Kidney epithelial cell (primary cell): ENCODE measurements at regions not wholly inside any gene's neighbourhood (a gene's known extent, or its start where the extent isn't known, plus 50 kb on each side); places are given as distances from the start of the nearest gene placed in this dataset.

Experiments
- DNase-seq: peaks from one replicate; pipeline ENCODE4 v3.0.0-alpha.2; 2010; ENCODE audit warnings: low read depth
- H3K27me3 ChIP-seq: 2 replicates; pipeline ENCODE4 v1.6.0; 2011; ENCODE audit warnings: low read length; ENCODE audit not compliant: control insufficient read depth, insufficient read depth
- H3K36me3 ChIP-seq: 2 replicates; pipeline ENCODE4 v1.5.1; 2011; ENCODE audit warnings: low read length; ENCODE audit not compliant: control insufficient read depth, insufficient read depth
- H3K4me3 ChIP-seq: 2 replicates; pipeline ENCODE4 v1.5.1; 2011; ENCODE audit warnings: low read depth, mild to moderate bottlenecking, control low read depth, low read length
- TF ChIP-seq, protein P1 (sequence below): IDR thresholded peaks from 2 replicates; pipeline ENCODE4 v1.5.1; 2011; ENCODE audit warnings: mild to moderate bottlenecking, moderate library complexity, low read length, control low read depth, inconsistent platforms; ENCODE audit not compliant: insufficient read depth, poor library complexity, severe bottlenecking

DNA sequence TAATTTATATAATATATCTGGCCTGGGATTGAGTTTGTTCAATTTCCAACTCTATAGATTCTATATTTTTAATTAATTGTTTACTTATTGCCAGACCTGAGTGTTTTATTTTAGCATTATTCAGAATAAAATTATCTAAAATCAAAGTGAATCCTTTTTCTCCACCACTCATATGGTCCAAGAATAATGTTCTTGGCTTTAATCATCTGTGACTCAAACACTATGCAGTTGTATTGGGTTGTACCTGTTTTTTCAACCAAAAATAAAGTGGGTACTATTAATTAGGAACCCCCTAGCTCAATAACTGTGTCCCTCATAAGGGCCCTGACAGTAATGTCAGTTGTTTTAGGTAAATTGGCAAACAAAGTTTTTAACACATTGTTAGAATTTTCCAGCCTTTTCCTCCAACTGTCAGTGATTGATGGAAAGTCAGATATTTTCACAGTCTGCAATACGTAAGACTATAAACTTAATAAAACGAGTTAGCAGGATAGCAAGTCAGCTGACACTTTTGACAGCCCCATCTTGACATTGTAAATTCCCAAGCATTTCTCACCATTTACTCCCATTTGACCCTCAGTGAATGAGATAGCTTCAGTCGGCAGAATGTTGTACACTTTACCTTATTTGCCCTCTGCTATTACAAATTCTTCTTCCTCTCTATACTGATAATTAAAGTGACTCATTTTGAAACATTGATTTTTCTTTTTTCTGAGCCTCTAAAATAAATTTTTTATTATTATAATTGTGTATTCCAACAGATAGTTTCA is 587.4 kb downstream of the METTL4 start:
- Histone ChIP-seq H3K27me3 (no peaks in the 10 kb centered on the region), H3K4me3 (no peak overlapping the region), H3K36me3 (no peaks in the 10 kb centered on the region)
- DNase-seq: no peak
- TF ChIP-seq, protein P1, sequence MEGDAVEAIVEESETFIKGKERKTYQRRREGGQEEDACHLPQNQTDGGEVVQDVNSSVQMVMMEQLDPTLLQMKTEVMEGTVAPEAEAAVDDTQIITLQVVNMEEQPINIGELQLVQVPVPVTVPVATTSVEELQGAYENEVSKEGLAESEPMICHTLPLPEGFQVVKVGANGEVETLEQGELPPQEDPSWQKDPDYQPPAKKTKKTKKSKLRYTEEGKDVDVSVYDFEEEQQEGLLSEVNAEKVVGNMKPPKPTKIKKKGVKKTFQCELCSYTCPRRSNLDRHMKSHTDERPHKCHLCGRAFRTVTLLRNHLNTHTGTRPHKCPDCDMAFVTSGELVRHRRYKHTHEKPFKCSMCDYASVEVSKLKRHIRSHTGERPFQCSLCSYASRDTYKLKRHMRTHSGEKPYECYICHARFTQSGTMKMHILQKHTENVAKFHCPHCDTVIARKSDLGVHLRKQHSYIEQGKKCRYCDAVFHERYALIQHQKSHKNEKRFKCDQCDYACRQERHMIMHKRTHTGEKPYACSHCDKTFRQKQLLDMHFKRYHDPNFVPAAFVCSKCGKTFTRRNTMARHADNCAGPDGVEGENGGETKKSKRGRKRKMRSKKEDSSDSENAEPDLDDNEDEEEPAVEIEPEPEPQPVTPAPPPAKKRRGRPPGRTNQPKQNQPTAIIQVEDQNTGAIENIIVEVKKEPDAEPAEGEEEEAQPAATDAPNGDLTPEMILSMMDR: no peak

DNA sequence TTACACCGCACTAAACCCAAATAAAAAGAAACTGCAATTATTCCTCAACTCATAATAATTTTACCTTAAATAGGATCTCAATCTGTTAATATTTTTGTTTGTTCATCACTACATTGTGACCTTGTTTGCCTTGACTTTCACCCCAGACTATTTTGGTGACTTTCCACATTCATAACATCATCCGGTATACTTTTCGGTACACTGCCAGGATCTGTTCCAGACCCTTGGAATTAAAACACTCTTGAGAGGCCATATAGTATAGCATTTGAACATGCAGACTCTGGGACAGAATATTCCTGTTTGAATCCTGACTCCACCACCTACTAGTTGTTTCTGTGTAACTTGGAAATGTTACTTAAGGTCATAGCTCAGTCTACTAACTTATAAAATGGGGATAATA is 577.4 kb downstream of the METTL4 start:
- DNase-seq: no peak
- no peak overlapping the region for H3K4me3 ChIP-seq
- H3K36me3 ChIP-seq: no peaks in the 10 kb centered on the region
- TF ChIP-seq, protein P1: no peak
- no peaks in the 10 kb centered on the region for H3K27me3 ChIP-seq

DNA sequence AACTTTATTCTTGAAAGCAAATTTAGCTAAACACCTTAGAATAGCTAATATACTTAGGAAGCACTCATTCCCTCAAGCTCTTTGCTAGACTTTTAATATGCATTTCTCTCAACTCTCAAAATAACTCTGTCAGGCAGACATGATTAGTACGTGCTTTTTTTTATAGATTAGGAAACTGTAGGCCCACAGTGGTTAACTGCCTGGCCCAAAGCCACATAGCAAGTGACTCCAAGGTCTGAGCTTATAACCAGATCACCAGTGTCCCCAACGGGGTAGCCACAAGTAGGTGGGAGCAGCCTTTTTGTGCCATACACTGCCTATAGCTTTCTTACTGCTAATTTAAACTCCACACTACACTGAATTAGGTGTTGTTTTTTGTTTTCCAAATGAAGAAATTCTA is 576.8 kb downstream of the METTL4 start:
- DNase-seq: no peak
- TF ChIP-seq, protein P1: no peak
- Histone ChIP-seq H3K36me3 (no peaks in the 10 kb centered on the region), H3K4me3 (no peak overlapping the region), H3K27me3 (no peaks in the 10 kb centered on the region)

DNA sequence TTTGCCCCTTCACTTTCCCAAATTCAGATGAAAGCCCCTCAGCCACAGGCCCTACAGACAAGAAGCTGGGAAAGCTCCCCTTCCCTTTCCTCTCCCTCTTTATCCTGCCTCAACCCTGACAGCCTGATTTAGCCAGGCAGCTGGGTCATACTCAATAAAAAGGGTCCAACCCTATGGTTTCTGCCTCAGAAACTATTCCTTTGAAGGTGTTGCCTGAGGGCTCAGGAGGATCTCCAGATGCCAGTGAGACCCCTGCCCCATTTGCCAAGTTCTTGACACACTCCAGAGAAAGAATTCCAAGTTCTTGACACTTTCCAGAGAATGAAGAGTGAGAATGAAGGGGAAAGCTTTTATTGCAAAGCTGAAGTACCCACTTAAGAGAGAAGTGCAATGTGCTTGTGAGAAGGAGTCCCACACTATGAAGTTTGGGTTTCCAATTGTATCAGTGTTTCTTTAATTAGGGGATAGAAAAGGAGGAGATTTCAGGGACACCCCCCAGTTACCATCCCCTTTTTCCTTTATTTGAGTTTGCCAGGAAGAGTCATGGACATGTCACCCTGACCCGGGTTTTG is 576.2 kb downstream of the METTL4 start:
- no peaks in the 10 kb centered on the region for H3K27me3 ChIP-seq
- no peak for DNase-seq
- H3K4me3 ChIP-seq: no peak overlapping the region
- TF ChIP-seq, protein P1: no peak
- H3K36me3 ChIP-seq: no peaks in the 10 kb centered on the region

DNA sequence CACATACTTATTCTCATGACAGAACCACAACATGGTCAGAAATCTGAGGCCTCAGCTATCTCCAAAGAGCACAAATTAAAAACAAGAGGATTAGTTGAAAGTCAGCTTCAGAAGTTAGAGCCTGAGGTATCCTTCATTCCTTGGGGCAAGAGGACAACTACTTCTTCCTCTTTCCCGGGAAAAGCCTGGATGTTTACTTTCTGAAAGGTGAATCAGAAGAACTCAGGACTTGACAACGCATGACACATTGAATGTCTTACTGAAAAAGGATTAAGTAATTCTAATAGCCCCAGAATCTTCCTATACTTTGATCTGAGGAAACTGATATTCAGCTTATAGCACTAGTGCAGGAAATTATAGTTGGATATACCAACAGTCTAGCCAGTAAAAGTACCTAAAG is 573.2 kb downstream of the METTL4 start:
- no peak for DNase-seq
- no peaks in the 10 kb centered on the region for H3K27me3 ChIP-seq
- no peaks in the 10 kb centered on the region for H3K36me3 ChIP-seq
- TF ChIP-seq, protein P1: no peak
- H3K4me3 ChIP-seq: no peak overlapping the region

DNA sequence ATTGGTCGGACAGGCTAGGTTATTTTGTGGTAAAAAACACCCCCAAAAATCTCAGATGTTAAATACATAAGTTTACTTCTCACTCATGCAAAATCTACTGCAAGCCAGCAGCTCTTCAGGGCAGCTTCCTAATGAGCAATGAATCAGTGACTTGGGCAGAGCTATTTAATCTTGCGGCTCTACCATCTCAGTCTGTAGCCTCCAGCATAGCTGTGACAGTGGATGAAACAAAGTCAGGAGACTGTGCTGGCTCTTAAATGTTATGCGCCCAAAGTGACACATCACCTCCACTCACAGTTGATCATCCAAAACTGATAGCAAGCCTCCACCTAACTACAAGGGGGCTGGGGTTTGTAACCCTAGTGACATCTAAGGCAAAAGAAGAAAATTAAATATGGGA is 571.9 kb downstream of the METTL4 start:
- no peaks in the 10 kb centered on the region for H3K36me3 ChIP-seq
- H3K4me3 ChIP-seq: no peak overlapping the region
- no peak for DNase-seq
- TF ChIP-seq, protein P1: no peak
- no peaks in the 10 kb centered on the region for H3K27me3 ChIP-seq
